NT2/D1 (cell line): ENCODE measurements at regions not wholly inside any gene's neighbourhood (a gene's known extent, or its start where the extent isn't known, plus 50 kb on each side); places are given as distances from the start of the nearest gene placed in this dataset.

Source experiments
- YY1 ChIP-seq: IDR thresholded peaks from 2 replicates; pipeline ENCODE4 v1.6.1; 2011; ENCODE audit not compliant: insufficient read length, insufficient read depth
- ZNF274 ChIP-seq: IDR thresholded peaks from 2 replicates; pipeline ENCODE4 v1.6.1; 2011; ENCODE audit warnings: mild to moderate bottlenecking, low read depth, low read length

DNA sequence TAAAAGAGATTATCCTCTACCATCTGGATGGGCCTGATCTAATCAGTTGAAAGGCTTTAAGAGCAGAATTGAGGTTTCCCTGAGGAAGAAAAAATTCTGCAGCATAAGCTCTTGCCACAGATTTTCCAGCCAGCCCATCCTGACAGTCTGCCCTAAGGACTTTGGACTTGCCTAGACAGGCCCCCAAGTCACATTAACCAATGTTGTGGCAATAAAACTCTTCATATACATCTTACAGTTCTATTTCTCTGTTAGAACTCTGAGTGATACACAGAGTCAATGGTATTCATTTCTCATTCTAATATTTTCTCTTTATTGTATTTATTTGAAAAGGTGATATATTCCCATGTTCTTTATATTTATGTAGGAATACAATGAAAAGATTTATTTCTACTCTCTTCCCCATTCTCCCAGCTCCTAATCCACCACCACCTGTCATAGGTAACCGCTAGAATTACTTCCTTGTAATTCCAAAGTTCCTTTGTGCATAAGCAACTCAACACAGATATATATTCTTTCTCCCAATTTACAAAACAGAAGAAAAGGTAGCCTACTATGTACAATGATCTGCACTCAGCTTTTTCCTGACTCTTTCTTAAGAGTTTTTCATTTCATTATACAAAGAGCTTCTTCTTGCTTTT is 182.1 kb downstream of the CAPZA3 start:
- TF ChIP-seq YY1: no peak
- no peak for TF ChIP-seq ZNF274
